ENCODE measurements at regions not wholly inside any gene's neighbourhood (a gene's known extent, or its start where the extent isn't known, plus 50 kb on each side); places are given as distances from the start of the nearest gene placed in this dataset.

DNA sequence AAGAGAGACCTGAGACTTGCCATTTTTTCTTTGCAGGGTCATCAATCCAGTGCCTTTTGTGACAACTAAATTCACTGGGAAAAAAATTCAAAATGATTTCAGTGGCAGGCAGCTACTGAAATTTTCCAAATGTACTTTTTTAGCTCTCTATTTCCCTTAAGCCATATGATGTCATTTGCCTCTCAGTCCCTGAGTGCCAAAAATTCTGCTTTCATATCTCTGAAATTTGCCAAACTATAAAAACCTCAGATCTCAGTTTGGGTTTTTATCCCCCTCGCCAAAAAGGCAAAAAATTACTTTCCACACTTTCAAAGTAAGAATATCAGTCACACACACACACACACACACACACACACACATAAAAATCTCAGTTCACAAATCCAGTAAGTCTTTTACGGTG, 651.3 kb upstream of the ARID1B start:
- TF ChIP-seq, protein P1, sequence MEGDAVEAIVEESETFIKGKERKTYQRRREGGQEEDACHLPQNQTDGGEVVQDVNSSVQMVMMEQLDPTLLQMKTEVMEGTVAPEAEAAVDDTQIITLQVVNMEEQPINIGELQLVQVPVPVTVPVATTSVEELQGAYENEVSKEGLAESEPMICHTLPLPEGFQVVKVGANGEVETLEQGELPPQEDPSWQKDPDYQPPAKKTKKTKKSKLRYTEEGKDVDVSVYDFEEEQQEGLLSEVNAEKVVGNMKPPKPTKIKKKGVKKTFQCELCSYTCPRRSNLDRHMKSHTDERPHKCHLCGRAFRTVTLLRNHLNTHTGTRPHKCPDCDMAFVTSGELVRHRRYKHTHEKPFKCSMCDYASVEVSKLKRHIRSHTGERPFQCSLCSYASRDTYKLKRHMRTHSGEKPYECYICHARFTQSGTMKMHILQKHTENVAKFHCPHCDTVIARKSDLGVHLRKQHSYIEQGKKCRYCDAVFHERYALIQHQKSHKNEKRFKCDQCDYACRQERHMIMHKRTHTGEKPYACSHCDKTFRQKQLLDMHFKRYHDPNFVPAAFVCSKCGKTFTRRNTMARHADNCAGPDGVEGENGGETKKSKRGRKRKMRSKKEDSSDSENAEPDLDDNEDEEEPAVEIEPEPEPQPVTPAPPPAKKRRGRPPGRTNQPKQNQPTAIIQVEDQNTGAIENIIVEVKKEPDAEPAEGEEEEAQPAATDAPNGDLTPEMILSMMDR (IDR thresholded peaks at IDR 0.05), result no peak
- TF ChIP-seq POLR2A (IDR thresholded peaks at IDR 0.05), result no peak
